ENCODE measurements at regions not wholly inside any gene's neighbourhood (a gene's known extent, or its start where the extent isn't known, plus 50 kb on each side); places are given as distances from the start of the nearest gene placed in this dataset.

- no peak for TF ChIP-seq POLR2A (IDR thresholded peaks at IDR 0.05; ENCODE audit: low read depth, low read length)
- no peak for TF ChIP-seq PAX5 (IDR thresholded peaks at IDR 0.05; ENCODE audit: insufficient read depth, low read length, severe bottlenecking)
- TF ChIP-seq POLR2AphosphoS5 (IDR thresholded peaks at IDR 0.05; ENCODE audit: low read depth, low read length), result no peak
- no peak for TF ChIP-seq TAF1 (IDR thresholded peaks at IDR 0.05; ENCODE audit: low read depth, low read length)
- no peak for TF ChIP-seq SPI1 (IDR thresholded peaks at IDR 0.05; ENCODE audit: low read depth, low read length)
- TF ChIP-seq POU2F2 (IDR thresholded peaks at IDR 0.05; ENCODE audit: low read depth, low read length), result no peak
These were observed 182.9 kb downstream of the OMA1 start for GRCh38 chr1:58363585-58363984.
